ENCODE measurements at regions not wholly inside any gene's neighbourhood (a gene's known extent, or its start where the extent isn't known, plus 50 kb on each side); places are given as distances from the start of the nearest gene placed in this dataset.
A peak's percentile ranks its signal among the peaks of the same experiment; 100 is the strongest.

GRCh38 chr20:22924046-22924737, 110.9 kb upstream of the SSTR4 start (continued):
- TF ChIP-seq ZNF407 (IDR thresholded peaks at IDR 0.05; ENCODE audit: low read depth) (no peak), RAD51 (IDR thresholded peaks at IDR 0.05; ENCODE audit: borderline replicate concordance, low read depth) (no peak), BRD4 (IDR thresholded peaks at IDR 0.05) (no peak), BCOR (IDR thresholded peaks at IDR 0.05) (no peak), FOXJ3 (CRISPR knock-in tag; IDR thresholded peaks at IDR 0.05) (no peak), NBN (IDR thresholded peaks at IDR 0.05; ENCODE audit: low read depth) (no peak), NKRF (IDR thresholded peaks at IDR 0.05; ENCODE audit: borderline replicate concordance) (no peak), NR2C2 (CRISPR knock-in tag; IDR thresholded peaks at IDR 0.05) (no peak), NR2C2 (tag; IDR thresholded peaks at IDR 0.05) (peak; percentile 76), KAT7 (CRISPR knock-in tag; IDR thresholded peaks at IDR 0.05; ENCODE audit: borderline replicate concordance) (no peak), ATF2 (CRISPR knock-in tag; IDR thresholded peaks at IDR 0.05) (no peak), TAF1 (IDR thresholded peaks at IDR 0.05; ENCODE audit: control insufficient read depth, extremely low read depth, insufficient read depth, low read length, severe bottlenecking) (no peak), L3MBTL2 (IDR thresholded peaks at IDR 0.05) (0 out of 2 replicates have a peak, but pooled peaks have one; percentile 17), BDP1 (IDR thresholded peaks at IDR 0.05; ENCODE audit: insufficient read depth, insufficient read length) (no peak), FOXJ2 (tag; IDR thresholded peaks at IDR 0.05) (no peak), TRIM28 (IDR thresholded peaks at IDR 0.05) (no peak)
- TF ChIP-seq, protein P1, sequence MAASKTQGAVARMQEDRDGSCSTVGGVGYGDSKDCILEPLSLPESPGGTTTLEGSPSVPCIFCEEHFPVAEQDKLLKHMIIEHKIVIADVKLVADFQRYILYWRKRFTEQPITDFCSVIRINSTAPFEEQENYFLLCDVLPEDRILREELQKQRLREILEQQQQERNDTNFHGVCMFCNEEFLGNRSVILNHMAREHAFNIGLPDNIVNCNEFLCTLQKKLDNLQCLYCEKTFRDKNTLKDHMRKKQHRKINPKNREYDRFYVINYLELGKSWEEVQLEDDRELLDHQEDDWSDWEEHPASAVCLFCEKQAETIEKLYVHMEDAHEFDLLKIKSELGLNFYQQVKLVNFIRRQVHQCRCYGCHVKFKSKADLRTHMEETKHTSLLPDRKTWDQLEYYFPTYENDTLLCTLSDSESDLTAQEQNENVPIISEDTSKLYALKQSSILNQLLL (CRISPR knock-in tag; IDR thresholded peaks at IDR 0.05; ENCODE audit: borderline replicate concordance) = no peak

All from K562 (cell line).